WERI-Rb-1 (cell line): ENCODE measurements at regions not wholly inside any gene's neighbourhood (a gene's known extent, or its start where the extent isn't known, plus 50 kb on each side); places are given as distances from the start of the nearest gene placed in this dataset.
"Not testable (repeated sequence)": the region's sequence is repeated elsewhere in the genome, so short reads cannot be mapped to it uniquely, and the experiment has no call there.

Experiments
- DNase-seq: peaks from one replicate; pipeline ENCODE4 v3.0.0-alpha.2; 2020
- H3K27ac ChIP-seq: fragments of 250-450 bp; sonication (Bioruptor Pico); 2 replicates; pipeline ENCODE4 v1.5.1; 2020; ENCODE audit warnings: mild to moderate bottlenecking, moderate library complexity
- H3K27me3 ChIP-seq: fragments of 250-450 bp; sonication (Bioruptor Pico); 2 replicates; pipeline ENCODE4 v1.5.1; 2021; ENCODE audit warnings: mild to moderate bottlenecking, low read depth, moderate library complexity; ENCODE audit not compliant: insufficient read depth, severe bottlenecking
- H3K36me3 ChIP-seq: fragments of 250-450 bp; sonication (Bioruptor Pico); 2 replicates; pipeline ENCODE4 v1.5.1; 2020; ENCODE audit warnings: mild to moderate bottlenecking, moderate library complexity
- H3K4me3 ChIP-seq: 2 replicates; pipeline ENCODE4 v1.5.1; 2011; ENCODE audit warnings: low read depth, mild to moderate bottlenecking, control low read depth, low read length
- H3K9me3 ChIP-seq: fragments of 250-450 bp; sonication (Bioruptor Pico); 2 replicates; pipeline ENCODE4 v1.5.1; 2021; ENCODE audit warnings: mild to moderate bottlenecking, moderate library complexity; ENCODE audit not compliant: severe bottlenecking

GRCh38 chr4:49117951-49118350 is 131.9 kb downstream of the CWH43 start:
- not testable (repeated sequence) for H3K4me3 ChIP-seq

DNA sequence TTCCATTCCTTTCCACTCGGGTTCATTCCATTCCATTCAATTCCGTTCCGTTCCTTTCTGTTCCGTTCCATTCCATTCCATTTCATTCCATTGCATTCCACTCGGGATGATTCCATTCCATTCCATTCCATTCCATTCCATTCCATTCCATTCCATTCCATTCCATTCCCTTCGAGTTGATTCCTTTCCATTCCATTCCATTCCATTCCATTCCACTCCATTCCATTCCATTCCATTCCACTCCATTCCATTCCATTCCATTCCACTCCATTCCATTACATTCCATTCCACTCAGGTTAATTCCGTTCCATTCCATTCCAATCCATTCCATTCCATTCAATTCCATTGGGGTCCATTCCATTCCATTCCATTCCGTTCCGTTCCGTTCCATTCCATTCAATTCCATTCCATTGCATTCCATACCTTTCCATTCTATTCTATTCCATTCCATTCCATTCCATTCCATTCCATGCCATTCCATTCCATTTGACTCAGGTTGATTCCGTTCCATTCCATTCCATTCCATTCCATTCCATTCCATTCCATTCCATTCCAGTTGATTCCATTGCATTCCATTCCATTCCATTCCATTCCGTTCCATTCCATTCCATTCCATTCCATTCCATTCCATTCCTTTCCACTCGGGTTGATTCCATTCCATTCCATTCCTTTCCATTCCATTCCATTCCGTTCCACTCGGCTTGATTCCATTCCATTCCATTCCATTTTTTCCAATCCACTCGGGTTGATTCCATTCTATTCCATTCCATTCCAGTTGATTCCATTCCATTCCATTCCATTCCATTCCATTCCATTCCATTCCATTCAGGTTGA is 132.5 kb downstream of the CWH43 start:
- H3K9me3 ChIP-seq, H3K27ac ChIP-seq, H3K27me3 ChIP-seq, H3K36me3 ChIP-seq, DNase-seq, H3K4me3 ChIP-seq: not testable (repeated sequence)

More at GRCh38 chr4:49117951-49118350, 131.9 kb downstream of the CWH43 start:
- H3K27ac ChIP-seq, H3K9me3 ChIP-seq, H3K36me3 ChIP-seq, DNase-seq, H3K27me3 ChIP-seq: not testable (repeated sequence)

GRCh38 chr4:49119345-49119744 is 133.3 kb downstream of the CWH43 start:
- not testable (repeated sequence) for H3K4me3 ChIP-seq, H3K9me3 ChIP-seq, DNase-seq, H3K27me3 ChIP-seq, H3K27ac ChIP-seq, H3K36me3 ChIP-seq

- not testable (repeated sequence) for H3K27ac ChIP-seq, H3K9me3 ChIP-seq, H3K4me3 ChIP-seq
Measured at GRCh38 chr4:49120042-49120779, 134.1 kb downstream of the CWH43 start.

DNA sequence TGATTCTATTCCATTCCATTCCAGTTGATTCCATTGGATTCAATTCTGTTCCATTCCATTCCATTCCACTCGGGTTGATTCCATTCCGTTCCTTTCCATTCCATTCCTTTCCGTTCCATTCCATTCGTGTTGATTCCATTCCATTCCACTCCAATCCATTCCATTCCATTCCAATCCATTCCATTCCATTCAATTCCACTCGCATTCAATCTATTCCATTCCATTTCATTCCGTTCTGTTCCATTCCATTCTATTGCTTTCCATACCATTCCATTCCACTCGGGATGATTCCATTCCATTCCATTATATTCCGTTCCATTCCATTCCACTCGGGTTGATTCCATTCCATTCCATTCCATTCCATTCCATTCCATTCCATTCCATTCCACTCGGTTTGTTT is 134.7 kb downstream of the CWH43 start:
- DNase-seq, H3K36me3 ChIP-seq, H3K27me3 ChIP-seq, H3K9me3 ChIP-seq, H3K27ac ChIP-seq, H3K4me3 ChIP-seq: not testable (repeated sequence)

More at GRCh38 chr4:49120042-49120779, 134.1 kb downstream of the CWH43 start:
- not testable (repeated sequence) for H3K27me3 ChIP-seq, DNase-seq, H3K36me3 ChIP-seq

DNA sequence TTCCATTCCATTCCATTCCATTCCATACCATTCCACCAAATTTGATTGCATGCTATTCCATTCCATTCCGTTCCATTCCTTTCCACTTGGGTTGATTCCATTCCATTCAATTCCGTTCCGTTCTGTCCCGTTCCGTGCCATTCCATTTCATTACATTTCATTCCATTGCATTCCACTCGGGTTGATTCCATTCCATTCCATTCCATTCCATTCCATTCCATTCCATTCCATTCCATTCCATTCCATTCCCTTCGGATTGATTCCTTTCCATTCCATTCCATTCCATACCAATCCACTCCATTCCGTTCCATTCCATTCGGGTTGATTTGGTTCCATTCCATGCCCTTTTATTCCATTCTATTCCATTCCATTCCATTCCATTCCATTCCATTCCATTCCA is 140.4 kb downstream of the CWH43 start:
- not testable (repeated sequence) for H3K4me3 ChIP-seq, H3K36me3 ChIP-seq, DNase-seq, H3K9me3 ChIP-seq, H3K27me3 ChIP-seq, H3K27ac ChIP-seq

DNA sequence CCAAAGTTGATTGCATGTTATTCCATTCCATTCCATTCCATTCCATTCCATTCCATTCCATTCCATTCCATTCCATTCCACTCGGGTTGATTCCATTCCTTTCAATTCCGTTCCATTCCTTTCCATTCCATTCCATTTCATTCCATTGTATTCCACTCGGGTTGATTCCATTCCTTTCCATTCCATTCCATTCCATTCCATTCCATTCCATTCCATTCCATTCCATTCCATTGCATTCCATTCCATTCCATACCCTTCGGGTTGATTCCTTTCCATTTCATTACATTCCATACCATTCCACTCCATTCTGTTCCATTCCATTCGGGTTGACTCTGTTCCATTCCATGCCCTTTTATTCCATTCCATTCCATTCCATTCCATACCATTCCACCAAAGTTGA is 140.8 kb downstream of the CWH43 start:
- not testable (repeated sequence) for H3K27me3 ChIP-seq, H3K9me3 ChIP-seq, H3K27ac ChIP-seq, H3K36me3 ChIP-seq, DNase-seq, H3K4me3 ChIP-seq

- not testable (repeated sequence) for H3K27ac ChIP-seq, DNase-seq, H3K36me3 ChIP-seq, H3K27me3 ChIP-seq, H3K4me3 ChIP-seq, H3K9me3 ChIP-seq
Measured at GRCh38 chr4:49129385-49129784, 143.3 kb downstream of the CWH43 start.

- H3K9me3 ChIP-seq, H3K27ac ChIP-seq, H3K4me3 ChIP-seq, H3K27me3 ChIP-seq, H3K36me3 ChIP-seq, DNase-seq: not testable (repeated sequence)
Measured at GRCh38 chr4:49129870-49130269, 143.8 kb downstream of the CWH43 start.

- not testable (repeated sequence) for DNase-seq
Measured at GRCh38 chr4:49130724-49131123, 144.6 kb downstream of the CWH43 start.

GRCh38 chr4:49137043-49137442 is 151.0 kb downstream of the CWH43 start:
- H3K27me3 ChIP-seq, H3K4me3 ChIP-seq, H3K9me3 ChIP-seq: not testable (repeated sequence)

More at GRCh38 chr4:49130724-49131123, 144.6 kb downstream of the CWH43 start:
- H3K27me3 ChIP-seq, H3K9me3 ChIP-seq, H3K4me3 ChIP-seq, H3K27ac ChIP-seq, H3K36me3 ChIP-seq: not testable (repeated sequence)

DNA sequence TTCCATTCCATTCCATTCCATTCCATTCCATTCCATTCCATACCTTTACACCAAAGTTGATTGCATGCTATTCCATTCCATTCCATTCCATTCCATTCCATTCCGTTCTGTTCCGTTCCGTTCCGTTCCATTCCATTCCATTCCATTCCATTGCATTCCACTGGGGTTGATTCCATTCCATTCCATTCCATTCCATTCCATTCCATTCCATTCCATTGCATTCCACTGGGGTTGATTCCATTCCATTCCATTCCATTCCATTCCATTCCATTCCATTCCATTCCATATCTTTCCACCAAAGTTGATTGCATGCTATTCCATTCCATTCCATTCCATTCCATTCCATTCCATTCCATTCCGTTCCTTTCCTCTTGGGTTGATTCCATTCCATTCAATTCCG is 151.9 kb downstream of the CWH43 start:
- not testable (repeated sequence) for H3K4me3 ChIP-seq, H3K27ac ChIP-seq, H3K27me3 ChIP-seq, H3K36me3 ChIP-seq, H3K9me3 ChIP-seq, DNase-seq

More at GRCh38 chr4:49137043-49137442, 151.0 kb downstream of the CWH43 start:
- DNase-seq, H3K36me3 ChIP-seq, H3K27ac ChIP-seq: not testable (repeated sequence)

DNA sequence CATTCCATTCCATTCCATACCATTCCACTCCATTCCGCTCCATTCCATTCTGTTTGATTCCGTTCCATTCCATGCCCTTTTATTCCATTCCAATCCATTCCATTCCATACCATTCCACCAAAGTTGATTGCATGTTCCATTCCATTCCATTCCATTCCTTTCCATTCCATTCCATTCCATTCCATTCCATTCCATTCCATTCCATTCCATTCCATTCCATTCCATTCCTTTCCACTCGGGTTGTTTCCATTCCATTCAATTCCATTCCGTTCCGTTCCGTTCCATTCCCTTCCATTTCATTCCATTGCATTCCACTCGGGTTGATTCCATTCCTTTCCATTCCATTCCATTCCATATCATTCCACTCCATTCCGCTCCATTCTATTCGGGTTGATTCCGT is 152.7 kb downstream of the CWH43 start:
- H3K36me3 ChIP-seq, H3K4me3 ChIP-seq: not testable (repeated sequence)

GRCh38 chr4:49139513-49139912 is 153.4 kb downstream of the CWH43 start:
- not testable (repeated sequence) for DNase-seq, H3K4me3 ChIP-seq, H3K36me3 ChIP-seq, H3K27ac ChIP-seq, H3K27me3 ChIP-seq, H3K9me3 ChIP-seq

More for the DNA sequence above, 152.7 kb downstream of the CWH43 start:
- H3K27ac ChIP-seq, H3K27me3 ChIP-seq, DNase-seq, H3K9me3 ChIP-seq: not testable (repeated sequence)

- H3K36me3 ChIP-seq, H3K27ac ChIP-seq, H3K4me3 ChIP-seq, H3K27me3 ChIP-seq, H3K9me3 ChIP-seq: not testable (repeated sequence)
- peak; percentile 14 for DNase-seq
Measured at GRCh38 chr4:49140351-49140750, 154.3 kb downstream of the CWH43 start.
